ENCODE measurements at regions not wholly inside any gene's neighbourhood (a gene's known extent, or its start where the extent isn't known, plus 50 kb on each side); places are given as distances from the start of the nearest gene placed in this dataset.
"Not testable (repeated sequence)": the region's sequence is repeated elsewhere in the genome, so short reads cannot be mapped to it uniquely, and the experiment has no call there.

GRCh38 chr14:106719880-106720279 lies 1193.5 kb downstream of the TMEM121 start:
- not testable (repeated sequence) for DNase-seq (ENCODE audit: low read depth in 2 of 3, low spot score in 2 of 3)

DNA sequence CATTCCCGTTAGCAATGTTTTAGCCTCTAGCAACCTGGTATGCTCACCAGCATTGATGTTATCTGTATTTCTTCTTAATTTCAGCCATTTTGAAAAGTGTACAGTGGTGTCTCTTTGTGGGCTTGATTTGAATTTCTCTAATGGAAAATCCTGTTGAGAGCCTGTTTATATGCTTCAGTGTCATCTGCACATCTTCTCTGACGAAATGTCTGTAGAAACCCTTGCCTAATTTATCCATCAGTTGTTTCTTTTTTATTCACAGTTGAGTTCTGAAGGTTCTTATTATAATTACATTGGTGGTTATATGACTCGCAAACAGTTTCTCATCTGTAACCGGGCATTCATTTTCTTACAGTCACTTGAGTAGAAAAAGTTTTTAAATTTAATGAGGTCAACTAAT lies 1195.5 kb downstream of the TMEM121 start:
- DNase-seq (ENCODE audit: low read depth in 2 of 3, low spot score in 2 of 3): not testable (repeated sequence)

DNA sequence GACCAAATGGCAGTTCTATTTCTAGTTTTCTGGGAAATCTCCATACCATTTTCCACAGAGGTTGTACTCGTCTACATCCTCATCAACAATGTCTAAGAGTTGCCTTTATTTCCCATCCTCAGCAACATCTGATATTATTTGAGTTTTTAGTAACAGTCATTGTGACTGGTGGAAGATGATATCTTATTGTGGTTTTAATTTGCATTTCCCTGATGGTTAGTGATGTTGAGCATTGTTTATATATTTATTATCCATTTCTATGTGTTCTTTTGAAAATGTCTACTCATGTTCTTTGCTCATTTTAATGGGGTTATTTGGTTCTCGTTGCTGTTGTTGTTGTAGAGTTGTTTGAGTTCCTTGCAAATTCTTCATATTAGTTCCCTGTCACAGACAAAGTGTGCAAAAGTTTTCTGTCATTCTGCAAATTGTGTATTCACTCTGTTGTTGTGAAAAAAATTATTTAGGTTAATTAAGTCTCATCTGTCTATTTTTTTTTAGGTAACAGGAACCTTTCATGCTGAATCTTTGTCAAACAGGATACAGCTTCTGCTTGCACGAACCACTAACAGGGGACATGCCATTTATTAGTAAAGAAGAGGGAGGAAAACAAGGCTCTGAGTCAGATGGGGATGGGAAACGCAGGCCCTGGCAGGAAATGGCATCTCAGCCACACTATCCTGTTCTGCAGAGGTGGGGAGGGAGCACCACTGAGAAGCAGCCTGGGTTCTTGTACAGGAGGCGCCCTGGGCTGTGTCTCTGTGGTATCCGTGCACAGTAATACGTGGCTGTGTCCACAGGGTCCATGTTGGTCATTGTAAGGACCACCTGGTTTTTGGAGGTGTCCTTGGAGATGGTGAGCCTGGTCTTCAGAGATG lies 1196.7 kb downstream of the TMEM121 start:
- not testable (repeated sequence) for DNase-seq (ENCODE audit: low read depth in 2 of 3, low spot score in 2 of 3)

DNA sequence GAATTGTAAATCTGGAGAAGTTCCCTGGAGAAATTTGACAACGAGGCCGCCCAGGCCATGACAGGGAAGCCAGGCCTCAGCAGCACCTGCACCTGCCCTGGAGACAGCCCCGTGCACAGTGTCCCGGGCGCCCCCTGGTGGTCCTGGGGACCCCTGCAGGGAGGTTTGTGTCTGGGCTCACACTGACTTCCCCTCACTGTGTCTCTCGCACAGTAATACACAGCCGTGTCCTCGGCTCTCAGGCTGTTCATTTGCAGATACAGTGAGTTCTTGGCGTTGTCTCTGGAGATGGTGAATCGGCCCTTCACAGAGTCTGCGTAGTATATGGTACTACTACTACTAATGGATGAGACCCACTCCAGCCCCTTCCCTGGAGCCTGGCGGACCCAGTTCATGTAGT lies 1201.6 kb downstream of the TMEM121 start:
- DNase-seq (ENCODE audit: low read depth in 2 of 3, low spot score in 2 of 3): not testable (repeated sequence)

- DNase-seq (ENCODE audit: low read depth in 2 of 3, low spot score in 2 of 3): no peak
Observed at GRCh38 chr14:106728611-106729010, 1202.2 kb downstream of the TMEM121 start.

GRCh38 chr14:106729551-106729950 lies 1203.2 kb downstream of the TMEM121 start:
- DNase-seq (ENCODE audit: low read depth in 2 of 3, low spot score in 2 of 3): no peak

- DNase-seq (ENCODE audit: low read depth in 2 of 3, low spot score in 2 of 3): no peak
Observed at GRCh38 chr14:106733771-106734170, 1207.4 kb downstream of the TMEM121 start.

DNA sequence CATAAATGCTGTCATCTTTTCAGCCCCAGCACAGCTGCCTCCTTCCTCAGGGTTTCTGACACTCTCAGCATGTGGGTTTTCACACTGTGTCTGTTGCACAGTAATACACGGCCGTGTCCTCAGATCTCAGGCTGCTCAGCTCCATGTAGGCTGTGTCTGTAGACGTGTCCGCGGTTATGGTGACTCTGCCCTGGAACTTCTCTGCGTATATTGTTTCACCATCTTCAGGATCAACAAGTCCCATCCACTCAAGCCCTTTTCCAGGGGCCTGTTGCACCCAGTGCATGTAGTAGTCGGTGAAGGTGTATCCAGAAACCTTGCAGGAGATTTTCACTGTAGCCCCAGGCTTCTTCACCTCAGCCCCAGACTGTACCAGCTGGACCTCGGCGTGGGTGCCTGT lies 1210.6 kb downstream of the TMEM121 start:
- DNase-seq (ENCODE audit: low read depth in 2 of 3, low spot score in 2 of 3): no peak

DNA sequence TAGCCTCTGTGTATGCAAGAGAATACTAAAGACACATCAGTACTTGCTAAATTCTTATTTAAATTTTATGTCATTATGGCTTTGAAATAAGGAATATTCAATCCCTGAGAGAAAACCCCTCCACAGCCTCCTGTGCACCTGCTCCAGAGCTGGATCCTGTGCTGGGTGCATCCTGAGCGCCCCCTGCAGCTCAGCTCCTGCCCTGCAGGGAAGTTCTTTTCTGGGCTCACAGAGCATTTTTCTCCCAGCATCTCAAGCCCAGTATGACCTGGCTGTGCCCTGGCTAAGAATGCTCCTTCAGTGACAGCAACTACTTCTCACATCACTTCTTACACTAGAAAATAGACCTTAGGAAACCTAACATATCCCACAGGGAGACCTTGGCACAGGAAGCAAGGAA lies 1211.7 kb downstream of the TMEM121 start:
- DNase-seq (ENCODE audit: low read depth in 2 of 3, low spot score in 2 of 3): no peak

DNA sequence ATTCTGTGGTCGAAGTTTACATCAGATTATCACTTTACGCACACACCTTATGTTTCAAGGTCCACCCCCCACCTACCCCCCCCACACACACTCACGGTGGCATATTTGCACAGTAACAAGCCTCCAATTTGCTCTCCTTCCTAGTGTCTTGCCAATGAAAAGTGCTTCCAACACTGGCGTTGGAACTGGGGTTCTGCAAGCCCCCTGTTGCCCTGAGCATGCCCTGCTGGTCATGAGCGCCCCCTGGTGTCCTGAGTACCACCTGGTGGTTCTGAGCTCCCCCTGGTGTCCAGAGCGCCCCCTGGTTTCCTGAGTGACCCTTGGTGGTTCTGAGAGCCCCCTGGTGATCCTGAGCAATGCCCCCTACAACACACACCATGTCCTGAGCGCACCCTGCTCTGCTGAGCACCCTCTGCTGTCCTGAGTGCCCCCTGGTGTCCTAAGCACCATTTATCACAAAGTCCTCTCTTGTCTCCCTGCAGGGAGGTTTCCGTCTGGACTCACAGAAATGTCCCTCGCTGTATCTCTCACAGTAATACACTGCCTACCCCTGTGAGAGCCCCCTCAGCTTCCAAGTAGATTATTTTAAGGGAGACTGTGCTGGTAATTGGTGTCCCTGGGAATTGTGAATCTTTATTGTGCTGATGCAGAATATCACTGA lies 1212.3 kb downstream of the TMEM121 start:
- DNase-seq (ENCODE audit: low read depth in 2 of 3, low spot score in 2 of 3): not testable (repeated sequence)

DNA sequence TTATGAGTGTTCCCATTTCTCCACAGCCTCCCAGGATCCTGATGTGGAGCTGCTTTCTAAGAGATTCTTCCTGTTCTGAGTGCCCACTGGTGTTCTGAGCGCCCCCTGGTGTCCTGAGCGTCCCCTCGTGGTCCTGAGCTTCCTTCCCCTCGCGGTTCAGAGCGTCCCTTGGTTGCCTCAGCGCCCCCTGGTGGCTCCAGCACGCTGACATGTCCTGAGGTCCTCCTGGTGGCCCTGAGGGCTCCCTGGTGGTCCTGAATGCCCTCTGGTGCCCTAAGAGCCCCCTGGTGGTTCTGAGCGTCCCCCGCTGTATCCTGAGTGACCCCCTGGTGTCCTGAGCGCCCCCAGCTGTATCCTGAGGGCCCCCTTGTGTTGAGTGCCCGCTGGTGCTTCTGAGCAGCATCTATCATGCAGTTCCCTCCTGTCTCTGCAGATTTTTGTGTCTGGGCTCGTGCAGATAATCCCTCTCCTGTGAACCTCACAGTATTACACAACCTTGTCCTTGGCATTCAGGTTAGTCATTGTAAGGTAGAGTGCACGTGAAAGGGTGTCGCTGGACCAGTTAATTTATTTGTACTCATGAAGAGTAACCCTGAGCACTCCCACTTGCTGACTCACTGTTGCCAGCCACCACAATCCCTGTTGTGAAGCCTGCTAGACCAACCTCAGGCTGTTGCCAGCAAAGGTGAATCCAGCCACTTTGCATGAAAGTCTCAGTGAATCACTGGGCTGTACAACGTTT lies 1214.9 kb downstream of the TMEM121 start:
- peak in 2 of 3 experiments; percentile 70 to 75 for DNase-seq (ENCODE audit: low read depth in 2 of 3, low spot score in 2 of 3)

DNA sequence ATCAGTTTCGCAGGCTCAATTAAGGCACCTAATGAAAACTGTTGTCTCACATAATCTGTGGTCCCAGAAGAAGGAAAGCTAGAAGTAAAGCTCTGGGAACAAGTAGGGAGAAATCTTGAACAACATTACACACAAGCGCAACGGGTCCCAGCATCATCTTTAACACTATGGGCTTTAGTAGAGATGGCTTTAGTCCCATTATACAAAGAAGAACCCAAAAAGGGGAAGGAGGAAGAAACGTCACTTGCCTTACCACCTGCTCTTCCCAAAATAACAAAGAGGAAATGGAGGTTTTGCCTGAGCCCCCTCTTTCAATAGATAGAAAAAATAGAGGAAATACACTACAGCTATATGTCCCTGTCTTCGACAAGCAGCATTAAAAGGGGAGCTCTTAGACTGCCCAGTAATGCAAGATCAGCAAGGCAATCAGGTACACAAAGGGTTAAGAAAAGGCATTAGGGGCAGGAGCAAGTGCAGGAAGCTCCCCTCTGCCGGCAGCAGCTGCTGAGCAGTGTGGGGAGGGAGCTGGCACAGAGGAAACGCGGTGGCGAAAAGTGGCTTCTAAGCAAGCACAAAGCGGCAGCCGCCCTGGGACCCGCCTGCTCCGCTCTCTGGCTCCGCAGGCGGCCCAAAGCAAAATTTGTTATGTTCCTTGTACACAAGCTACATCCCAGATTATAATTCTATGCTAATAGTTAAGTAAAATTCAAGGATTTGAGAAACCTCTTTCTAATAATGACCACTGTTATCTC lies 1218.8 kb downstream of the TMEM121 start:
- not testable (repeated sequence) for DNase-seq (ENCODE audit: low read depth in 2 of 3, low spot score in 2 of 3)

DNA sequence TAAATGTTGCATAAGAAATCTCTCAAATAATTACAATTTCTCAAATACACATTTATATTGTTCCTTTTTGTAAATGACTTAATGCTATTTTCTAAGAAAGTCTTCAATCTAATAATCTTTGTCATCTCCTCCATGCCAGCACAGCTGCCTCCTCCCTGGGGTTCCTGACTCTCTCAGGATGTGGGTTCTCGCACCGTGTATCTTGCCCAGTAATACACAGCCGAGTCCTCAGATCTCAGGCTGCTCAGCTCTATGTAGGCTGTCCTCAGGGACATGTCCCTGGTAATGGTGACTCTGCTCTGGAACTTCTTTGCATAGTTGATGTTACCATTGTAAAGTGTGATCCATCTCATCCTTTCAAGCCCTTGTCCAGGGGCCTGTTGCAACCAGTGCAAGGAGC lies 1223.7 kb downstream of the TMEM121 start:
- DNase-seq (ENCODE audit: low read depth in 2 of 3, low spot score in 2 of 3): not testable (repeated sequence)

GRCh38 chr14:106753751-106754150 lies 1227.4 kb downstream of the TMEM121 start:
- not testable (repeated sequence) for DNase-seq (ENCODE audit: low read depth in 2 of 3, low spot score in 2 of 3)

GRCh38 chr14:106757444-106757843 lies 1231.1 kb downstream of the TMEM121 start:
- not testable (repeated sequence) for DNase-seq (ENCODE audit: low read depth in 2 of 3, low spot score in 2 of 3)

- not testable (repeated sequence) for DNase-seq (ENCODE audit: low read depth in 2 of 3, low spot score in 2 of 3)
Observed at GRCh38 chr14:106761886-106762816, 1235.8 kb downstream of the TMEM121 start.

- not testable (repeated sequence) for DNase-seq (ENCODE audit: low read depth in 2 of 3, low spot score in 2 of 3)
Observed at GRCh38 chr14:106764968-106765369, 1238.6 kb downstream of the TMEM121 start.

- DNase-seq (ENCODE audit: low read depth in 2 of 3, low spot score in 2 of 3): no peak
Observed at GRCh38 chr14:106766145-106766544, 1239.8 kb downstream of the TMEM121 start.

DNA sequence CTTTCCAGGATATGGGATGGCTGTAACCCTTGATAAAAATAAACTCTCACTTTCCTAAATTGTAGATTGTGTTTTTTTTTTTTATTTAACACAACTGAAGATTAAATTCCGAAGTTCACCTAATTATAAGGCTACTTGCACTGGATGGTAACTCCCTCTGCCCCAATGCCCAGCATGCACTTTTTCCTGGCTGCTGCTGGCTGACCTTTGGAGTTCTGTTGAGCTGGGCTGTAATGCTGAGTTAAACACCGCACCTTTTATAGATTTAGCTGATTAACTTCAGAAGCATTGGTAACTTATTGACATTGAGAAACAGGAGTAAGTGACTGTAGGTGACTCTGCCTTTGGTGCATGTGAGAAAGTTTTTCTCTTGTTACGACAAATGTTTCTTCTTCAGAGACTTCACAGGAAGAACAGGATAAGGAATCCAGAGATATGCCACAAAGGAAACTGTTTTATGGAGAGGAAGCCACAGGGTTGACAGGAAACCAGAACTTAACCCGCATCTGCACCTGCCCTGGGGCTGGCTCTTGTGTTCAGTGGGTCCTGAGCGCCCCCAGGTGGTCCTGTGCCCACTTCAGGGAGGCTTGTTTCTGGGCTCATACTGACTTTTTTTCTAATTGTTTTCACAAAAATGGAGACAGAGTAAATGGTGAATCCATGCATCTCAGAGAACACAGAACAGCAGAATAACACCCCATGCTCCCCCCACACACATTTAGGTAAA lies 1240.3 kb downstream of the TMEM121 start:
- DNase-seq (ENCODE audit: low read depth in 2 of 3, low spot score in 2 of 3): peak in 1 of 3 experiments; percentile 13

All from activated CD8-positive, alpha-beta memory T cell treated with anti-CD3 and anti-CD28 coated beads for 48 hours (primary cell).